ENCODE measurements at regions not wholly inside any gene's neighbourhood (a gene's known extent, or its start where the extent isn't known, plus 50 kb on each side); places are given as distances from the start of the nearest gene placed in this dataset.
"Not testable (repeated sequence)": the region's sequence is repeated elsewhere in the genome, so short reads cannot be mapped to it uniquely, and the experiment has no call there.

DNA sequence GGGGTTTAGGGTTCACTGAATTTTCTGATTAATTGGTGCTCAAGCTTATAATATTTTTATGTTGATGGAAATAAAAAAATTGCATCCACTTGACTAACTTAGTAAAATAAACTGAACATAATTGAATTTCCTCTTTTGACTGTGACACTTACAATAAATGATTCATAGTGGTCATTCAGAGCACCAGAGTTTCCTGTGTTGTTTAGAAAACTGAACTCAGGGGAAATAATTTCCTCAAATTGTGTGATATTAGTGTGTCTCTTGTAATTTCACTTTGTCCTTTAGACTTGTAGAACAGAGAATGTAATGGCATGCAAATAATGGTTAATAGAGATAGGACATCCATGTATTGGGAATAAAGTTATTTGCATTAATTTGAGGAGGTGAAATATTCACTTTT lies 319.7 kb upstream of the MAN1A1 start:
- Mint-ChIP-seq H3K36me3 (ENCODE audit: low read depth) (no peaks in the 10 kb centered on the region), H3K4me1 (no peaks in the 10 kb centered on the region), H3K4me3 (no peak overlapping the region), H3K9me3 (ENCODE audit: low read depth) (no peaks in the 10 kb centered on the region), H3K27ac (no peak overlapping the region), H3K27me3 (peaks cover 2% of the 10 kb centered on the region)
- ChIA-PET CTCF (no interaction called here), POLR2A (no interaction called here)
- no peak for ATAC-seq
- DNase-seq, result no peak
- intact Hi-C loops (cut with DNase I, micrococcal nuclease), result no loop called here

DNA sequence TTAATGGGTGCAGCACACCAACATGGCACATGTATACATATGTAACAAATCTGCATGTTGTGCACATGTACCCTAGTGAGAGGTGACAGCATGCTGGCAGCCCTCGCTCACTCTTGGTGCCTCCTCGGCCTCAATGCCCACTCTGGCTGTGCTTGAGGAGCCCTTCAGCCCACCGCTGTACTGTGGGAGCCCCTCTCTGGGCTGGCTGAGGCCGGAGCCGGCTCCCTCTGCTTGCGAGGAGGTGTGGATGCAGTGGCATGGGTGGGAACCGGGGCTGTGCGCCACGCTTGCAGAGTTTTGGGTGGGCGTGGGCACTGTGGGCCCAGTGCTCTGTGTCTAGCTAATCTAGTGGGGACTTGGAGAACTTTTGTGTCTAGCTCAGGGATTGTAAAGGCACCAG lies 315.9 kb upstream of the MAN1A1 start:
- H3K4me3 Mint-ChIP-seq; H3K27me3 Mint-ChIP-seq; H3K9me3 Mint-ChIP-seq (ENCODE audit: low read depth); H3K4me1 Mint-ChIP-seq; CTCF ChIA-PET; H3K36me3 Mint-ChIP-seq (ENCODE audit: low read depth); ATAC-seq; POLR2A ChIA-PET; DNase-seq; intact Hi-C loops (cut with DNase I, micrococcal nuclease); H3K27ac Mint-ChIP-seq: not testable (repeated sequence)

DNA sequence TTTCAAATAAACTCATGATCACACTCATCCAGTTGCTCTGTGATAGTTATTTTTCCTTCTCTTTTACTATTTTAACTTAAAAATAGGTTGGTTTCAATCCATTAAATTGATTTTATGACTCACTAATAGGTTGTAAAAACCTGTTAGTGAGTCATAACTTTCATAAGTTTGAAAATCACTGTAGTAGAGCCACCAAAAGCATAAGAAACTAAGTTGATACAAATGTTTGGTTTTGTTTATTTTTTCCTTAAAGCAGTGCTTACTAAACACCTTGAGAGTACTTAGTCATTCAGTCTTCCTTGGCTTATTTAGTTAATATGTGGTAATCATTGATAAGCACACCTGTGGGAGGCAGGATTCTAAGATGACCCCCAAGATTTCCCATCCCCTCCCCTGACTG lies 312.1 kb upstream of the MAN1A1 start:
- no peak overlapping the region for H3K27ac Mint-ChIP-seq
- no peaks in the 10 kb centered on the region for H3K27me3 Mint-ChIP-seq
- no peak for ATAC-seq
- ChIA-PET POLR2A (no interaction called here), CTCF (no interaction called here)
- intact Hi-C loops (cut with DNase I, micrococcal nuclease), result no loop called here
- no peaks in the 10 kb centered on the region for H3K9me3 Mint-ChIP-seq (ENCODE audit: low read depth)
- no peaks in the 10 kb centered on the region for H3K4me1 Mint-ChIP-seq
- DNase-seq, result no peak
- H3K36me3 Mint-ChIP-seq (ENCODE audit: low read depth), result no peaks in the 10 kb centered on the region
- no peak overlapping the region for H3K4me3 Mint-ChIP-seq

DNA sequence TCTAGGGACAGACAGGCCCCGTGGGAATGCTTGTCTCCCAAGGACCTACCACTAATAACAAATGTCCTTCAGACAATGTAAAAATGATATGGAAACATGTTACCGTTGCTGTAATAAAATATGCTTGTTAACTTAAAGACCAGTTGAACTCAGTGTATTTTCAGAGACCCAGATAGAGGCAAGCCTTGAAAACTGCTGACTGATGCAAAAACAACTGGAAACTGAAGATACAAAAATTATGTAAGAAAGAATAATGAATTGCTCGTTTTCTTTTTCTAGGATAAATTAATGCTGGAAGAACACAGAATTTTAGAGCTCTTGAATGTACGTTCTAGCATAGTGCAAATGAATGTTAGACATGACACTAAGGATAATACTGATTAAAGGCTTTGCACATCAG lies 311.5 kb upstream of the MAN1A1 start:
- no peak for ATAC-seq

DNA sequence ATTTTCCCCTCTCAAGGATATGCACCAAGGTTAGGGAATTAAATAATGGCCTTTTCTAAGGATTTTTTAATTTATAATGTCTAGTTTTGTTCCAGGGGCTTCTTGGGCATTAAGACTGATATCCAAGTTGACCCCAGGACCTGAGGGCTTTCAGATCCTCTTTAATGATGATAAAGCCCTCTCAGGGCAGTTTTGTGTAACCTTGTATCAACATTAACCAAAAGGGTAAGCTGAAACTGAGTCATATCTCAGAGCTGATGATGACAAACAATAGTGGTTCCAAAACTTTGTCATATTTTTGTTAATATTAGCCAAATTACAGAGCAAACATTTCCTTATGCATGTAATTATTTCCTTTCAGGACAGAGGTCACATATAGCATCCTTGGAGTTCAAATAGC lies 309.4 kb upstream of the MAN1A1 start:
- intact Hi-C loops (cut with DNase I, micrococcal nuclease), result no loop called here
- no peak for ATAC-seq
- no peak overlapping the region for H3K27ac Mint-ChIP-seq
- no peaks in the 10 kb centered on the region for H3K9me3 Mint-ChIP-seq (ENCODE audit: low read depth)
- H3K36me3 Mint-ChIP-seq (ENCODE audit: low read depth), result no peaks in the 10 kb centered on the region
- DNase-seq, result no peak
- ChIA-PET CTCF (interaction anchor here (0.9 kb wide), 1 partner anchor 527 kb away, joined by 3 read pairs; no protein-coding TSS in a partner anchor), POLR2A (no interaction called here)
- H3K4me3 Mint-ChIP-seq, result no peak overlapping the region
- H3K4me1 Mint-ChIP-seq, result no peaks in the 10 kb centered on the region
- no peaks in the 10 kb centered on the region for H3K27me3 Mint-ChIP-seq

More for the DNA sequence above, 311.5 kb upstream of the MAN1A1 start:
- Mint-ChIP-seq H3K36me3 (ENCODE audit: low read depth) (no peaks in the 10 kb centered on the region), H3K27ac (no peak overlapping the region), H3K9me3 (ENCODE audit: low read depth) (no peaks in the 10 kb centered on the region), H3K27me3 (no peaks in the 10 kb centered on the region), H3K4me1 (no peaks in the 10 kb centered on the region), H3K4me3 (no peak overlapping the region)
- no peak for DNase-seq
- ChIA-PET POLR2A (no interaction called here), CTCF (no interaction called here)
- intact Hi-C loops (cut with DNase I, micrococcal nuclease), result no loop called here

DNA sequence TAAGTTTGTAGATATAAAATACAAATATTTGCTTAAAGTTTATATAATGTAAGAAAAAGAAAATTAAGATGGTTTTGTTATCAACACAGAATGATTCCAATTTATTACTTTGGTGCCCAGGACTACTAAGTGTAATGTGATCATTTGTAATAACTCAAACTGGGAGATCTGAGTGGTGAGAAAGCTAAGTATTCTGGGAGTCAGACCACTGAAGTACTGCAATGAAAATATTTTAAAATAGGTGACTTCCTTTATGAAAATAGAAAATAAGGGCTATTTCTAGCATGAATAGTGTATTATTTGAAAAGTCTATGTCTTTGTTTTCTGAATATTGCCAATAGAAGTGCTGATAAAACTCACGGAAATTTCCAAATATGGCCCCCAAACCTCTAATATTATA lies 305.6 kb upstream of the MAN1A1 start:
- Mint-ChIP-seq H3K4me1 (no peaks in the 10 kb centered on the region), H3K36me3 (ENCODE audit: low read depth) (no peaks in the 10 kb centered on the region), H3K4me3 (no peak overlapping the region), H3K27me3 (no peaks in the 10 kb centered on the region), H3K9me3 (ENCODE audit: low read depth) (no peaks in the 10 kb centered on the region), H3K27ac (no peak overlapping the region)
- DNase-seq, result no peak
- ATAC-seq, result no peak
- ChIA-PET CTCF (no interaction called here), POLR2A (no interaction called here)
- intact Hi-C loops (cut with DNase I, micrococcal nuclease), result no loop called here

DNA sequence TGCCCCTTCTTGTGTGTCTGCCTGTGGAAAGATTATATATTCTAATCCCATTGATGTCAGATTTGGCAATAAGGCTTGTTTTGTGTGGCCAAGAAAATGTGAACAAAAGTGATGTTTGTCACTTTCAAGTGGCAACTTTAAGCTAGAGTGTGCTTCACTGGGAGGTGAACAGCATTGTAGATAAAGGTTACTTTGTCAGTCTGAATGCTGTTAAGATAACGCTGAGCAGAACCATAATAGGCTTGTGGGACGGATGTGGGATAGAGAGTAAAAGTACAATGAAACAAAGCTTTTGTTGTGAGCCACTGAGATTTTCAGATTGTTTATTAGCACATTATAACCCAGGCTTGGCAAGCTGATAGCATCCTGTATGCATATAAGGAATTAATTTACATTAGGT lies 303.8 kb upstream of the MAN1A1 start:
- no peaks in the 10 kb centered on the region for H3K9me3 Mint-ChIP-seq (ENCODE audit: low read depth)
- H3K4me3 Mint-ChIP-seq, result no peak overlapping the region
- ChIA-PET POLR2A (no interaction called here), CTCF (no interaction called here)
- DNase-seq (no peak), ATAC-seq (no peak)
- H3K36me3 Mint-ChIP-seq (ENCODE audit: low read depth), result no peaks in the 10 kb centered on the region
- intact Hi-C loops (cut with DNase I, micrococcal nuclease), result no loop called here
- H3K27ac Mint-ChIP-seq, result no peak overlapping the region
- no peaks in the 10 kb centered on the region for H3K27me3 Mint-ChIP-seq
- H3K4me1 Mint-ChIP-seq, result no peaks in the 10 kb centered on the region

DNA sequence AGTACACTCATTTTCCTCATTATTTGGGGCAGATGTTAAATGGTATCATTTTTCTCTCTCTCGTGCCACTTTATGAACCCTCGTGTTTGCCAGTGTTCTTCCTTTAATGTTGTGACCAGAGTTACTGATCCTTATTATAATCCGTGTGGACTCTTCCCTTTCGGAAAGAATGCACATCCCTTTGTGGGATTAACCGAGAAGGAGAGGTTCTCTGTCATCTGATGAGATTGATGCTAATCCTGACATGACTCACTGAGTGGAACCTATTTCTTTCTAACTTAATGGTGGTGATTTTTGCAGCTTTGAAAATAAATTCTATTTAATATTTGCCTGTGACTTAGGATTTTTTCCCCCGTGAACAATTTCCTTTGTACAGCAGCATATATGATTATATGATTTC lies 300.0 kb upstream of the MAN1A1 start:
- CTCF ChIA-PET, result no interaction called here
- Mint-ChIP-seq H3K36me3 (ENCODE audit: low read depth) (no peaks in the 10 kb centered on the region), H3K27ac (no peak overlapping the region), H3K4me3 (no peak overlapping the region), H3K27me3 (peaks cover 2% of the 10 kb centered on the region), H3K9me3 (ENCODE audit: low read depth) (no peaks in the 10 kb centered on the region), H3K4me1 (no peaks in the 10 kb centered on the region)
- POLR2A ChIA-PET, result no interaction called here
- no peak for DNase-seq
- ATAC-seq, result no peak
- intact Hi-C loops (cut with DNase I, micrococcal nuclease), result no loop called here

DNA sequence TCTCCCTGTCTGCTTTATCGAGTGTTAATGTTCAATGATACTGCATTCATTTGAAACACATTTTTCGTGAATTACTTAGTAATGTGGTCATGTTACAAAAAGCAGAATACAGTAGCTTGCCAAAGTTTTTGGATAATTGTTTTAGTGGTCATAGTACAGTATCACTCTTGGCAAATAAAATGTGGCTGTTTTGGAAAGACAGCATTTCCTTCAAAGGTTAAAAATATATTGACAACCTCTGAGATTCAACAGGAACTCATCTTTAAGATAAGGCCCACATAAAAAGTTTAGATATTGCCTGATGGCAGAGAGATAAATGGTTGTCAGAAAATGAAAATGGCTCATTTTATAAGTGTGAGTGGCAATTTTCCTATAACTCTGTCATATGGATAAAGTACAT lies 297.7 kb upstream of the MAN1A1 start:
- intact Hi-C loops (cut with DNase I, micrococcal nuclease), result no loop called here
- no peak overlapping the region for H3K4me3 Mint-ChIP-seq
- ATAC-seq (no peak), DNase-seq (no peak)
- H3K4me1 Mint-ChIP-seq, result no peaks in the 10 kb centered on the region
- CTCF ChIA-PET, result no interaction called here
- POLR2A ChIA-PET, result no interaction called here
- no peaks in the 10 kb centered on the region for H3K36me3 Mint-ChIP-seq (ENCODE audit: low read depth)
- H3K9me3 Mint-ChIP-seq (ENCODE audit: low read depth), result no peaks in the 10 kb centered on the region
- no peak overlapping the region for H3K27ac Mint-ChIP-seq
- peaks cover 2% of the 10 kb centered on the region for H3K27me3 Mint-ChIP-seq

DNA sequence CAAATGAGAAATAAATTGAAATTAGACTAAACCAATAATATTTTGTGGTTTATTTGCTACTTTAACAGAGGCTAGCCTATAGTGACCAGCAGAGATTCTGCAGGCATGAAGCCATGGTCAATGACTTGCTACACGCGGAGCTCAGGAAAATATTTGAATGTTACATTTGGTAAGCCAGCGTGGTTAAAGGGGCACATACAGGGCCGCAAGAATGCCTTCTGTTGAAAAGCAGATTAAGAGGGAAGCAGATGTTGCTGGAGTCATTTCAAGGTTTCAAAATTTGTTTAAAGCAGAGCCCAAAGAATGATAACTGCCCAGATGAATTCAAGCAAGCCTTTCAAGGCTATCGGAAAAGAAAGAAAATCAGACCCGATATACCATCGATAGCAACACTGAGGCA lies 294.3 kb upstream of the MAN1A1 start:
- peaks cover 2% of the 10 kb centered on the region for H3K27me3 Mint-ChIP-seq
- H3K4me1 Mint-ChIP-seq, result no peaks in the 10 kb centered on the region
- intact Hi-C loops (cut with DNase I, micrococcal nuclease), result no loop called here
- no peak for ATAC-seq
- H3K36me3 Mint-ChIP-seq (ENCODE audit: low read depth), result no peaks in the 10 kb centered on the region
- H3K27ac Mint-ChIP-seq, result no peak overlapping the region
- no peak overlapping the region for H3K4me3 Mint-ChIP-seq
- no peaks in the 10 kb centered on the region for H3K9me3 Mint-ChIP-seq (ENCODE audit: low read depth)
- POLR2A ChIA-PET, result no interaction called here
- CTCF ChIA-PET, result interaction anchor here (0.6 kb wide), 1 partner anchor 228 kb away, joined by 4 read pairs; no protein-coding TSS in a partner anchor
- no peak for DNase-seq

DNA sequence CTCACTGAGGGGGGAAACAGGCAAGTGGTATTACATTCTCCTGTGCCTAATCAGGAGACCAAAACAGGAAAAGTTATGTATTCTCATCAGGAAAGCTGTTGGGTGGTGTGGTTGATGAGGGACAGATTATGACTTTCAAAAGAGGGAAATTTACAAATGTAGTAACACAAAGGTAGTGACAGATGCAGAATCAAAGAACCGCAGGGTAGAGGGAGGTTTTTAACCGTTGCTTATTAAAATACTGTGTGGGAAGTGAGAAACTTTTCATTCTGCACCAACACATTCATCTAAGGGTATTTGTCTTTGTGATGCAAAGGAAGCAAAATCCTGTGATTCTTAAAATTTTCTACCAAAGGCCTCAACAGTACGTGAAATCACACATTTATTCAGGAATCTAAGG lies 288.2 kb upstream of the MAN1A1 start:
- Mint-ChIP-seq H3K27me3 (no peaks in the 10 kb centered on the region), H3K36me3 (ENCODE audit: low read depth) (no peaks in the 10 kb centered on the region), H3K27ac (no peak overlapping the region), H3K4me1 (peaks cover 5% of the 10 kb centered on the region), H3K4me3 (no peak overlapping the region), H3K9me3 (ENCODE audit: low read depth) (no peaks in the 10 kb centered on the region)
- CTCF ChIA-PET, result no interaction called here
- no peak for DNase-seq
- intact Hi-C loops (cut with DNase I, micrococcal nuclease), result no loop called here
- POLR2A ChIA-PET, result no interaction called here
- ATAC-seq, result no peak

DNA sequence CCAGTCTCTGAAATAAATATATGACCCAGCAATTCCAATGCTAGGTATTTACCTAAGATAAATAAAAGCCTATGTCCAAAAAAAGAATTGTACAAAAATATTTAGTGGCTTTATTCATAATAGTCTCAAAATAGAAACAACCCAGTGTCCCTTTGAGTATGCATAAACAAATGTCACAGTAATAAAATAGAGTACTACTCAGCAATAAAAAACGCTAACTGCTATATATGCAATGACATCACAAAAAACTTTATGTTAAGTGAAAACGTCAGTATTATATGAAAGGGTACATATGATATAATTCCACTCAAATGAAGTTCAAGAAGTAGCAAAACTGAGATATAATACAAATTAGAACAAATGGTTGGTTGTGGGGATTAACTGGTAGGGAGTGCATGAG lies 286.5 kb upstream of the MAN1A1 start:
- Mint-ChIP-seq H3K27me3 (no peaks in the 10 kb centered on the region), H3K4me3 (no peak overlapping the region), H3K27ac (no peak overlapping the region), H3K4me1 (peaks cover 5% of the 10 kb centered on the region), H3K9me3 (ENCODE audit: low read depth) (no peaks in the 10 kb centered on the region), H3K36me3 (ENCODE audit: low read depth) (no peaks in the 10 kb centered on the region)
- POLR2A ChIA-PET, result no interaction called here
- CTCF ChIA-PET, result no interaction called here
- no peak for ATAC-seq
- DNase-seq, result no peak
- intact Hi-C loops (cut with DNase I, micrococcal nuclease), result no loop called here

DNA sequence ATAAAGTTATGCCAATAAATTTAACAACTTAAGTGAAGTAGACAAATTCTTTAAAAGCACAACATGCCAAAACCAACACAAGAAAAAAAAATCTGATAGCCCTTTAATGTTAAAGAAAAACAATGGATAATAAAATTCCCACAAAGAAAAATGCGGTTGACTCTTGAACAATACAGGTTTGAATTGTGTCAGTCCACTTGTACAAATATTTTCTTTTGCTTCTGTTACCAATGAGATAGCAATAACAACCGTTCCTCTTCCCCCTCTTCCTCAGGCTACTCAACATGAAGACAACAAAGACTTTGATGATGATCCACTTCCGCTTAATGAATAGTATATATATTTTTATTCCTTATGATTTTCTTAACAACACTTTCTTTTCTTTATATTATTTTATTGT lies 283.9 kb upstream of the MAN1A1 start:
- no peaks in the 10 kb centered on the region for H3K36me3 Mint-ChIP-seq (ENCODE audit: low read depth)
- H3K27me3 Mint-ChIP-seq, result no peaks in the 10 kb centered on the region
- intact Hi-C loops (cut with DNase I, micrococcal nuclease), result no loop called here
- DNase-seq (no peak), ATAC-seq (no peak)
- CTCF ChIA-PET, result interaction anchor here (0.6 kb wide), 1 partner anchor 118 kb away, joined by 3 read pairs; no protein-coding TSS in a partner anchor
- H3K4me3 Mint-ChIP-seq, result no peak overlapping the region
- H3K9me3 Mint-ChIP-seq (ENCODE audit: low read depth), result no peaks in the 10 kb centered on the region
- H3K27ac Mint-ChIP-seq, result no peak overlapping the region
- POLR2A ChIA-PET, result no interaction called here
- peaks cover 5% of the 10 kb centered on the region for H3K4me1 Mint-ChIP-seq
